ENCODE measurements at regions not wholly inside any gene's neighbourhood (a gene's known extent, or its start where the extent isn't known, plus 50 kb on each side); places are given as distances from the start of the nearest gene placed in this dataset.
"Not testable (repeated sequence)": the region's sequence is repeated elsewhere in the genome, so short reads cannot be mapped to it uniquely, and the experiment has no call there.

GRCh38 chr9:119880361-119880760 is 511.1 kb upstream of the BRINP1 start:
- Mint-ChIP-seq H3K27ac (no peak overlapping the region), H3K4me1 (no peaks in the 10 kb centered on the region), H3K27me3 (peaks cover 2% of the 10 kb centered on the region), H3K36me3 (ENCODE audit: low read depth) (no peaks in the 10 kb centered on the region), H3K4me3 (no peak overlapping the region), H3K9me3 (no peaks in the 10 kb centered on the region)
- DNase-seq, result no peak
- no peak for ATAC-seq (ENCODE audit: low read depth)
- intact Hi-C loops (cut with micrococcal nuclease), result no loop called here
- ChIA-PET CTCF (no interaction called here), POLR2A (no interaction called here)
- TF ChIP-seq, protein P1, sequence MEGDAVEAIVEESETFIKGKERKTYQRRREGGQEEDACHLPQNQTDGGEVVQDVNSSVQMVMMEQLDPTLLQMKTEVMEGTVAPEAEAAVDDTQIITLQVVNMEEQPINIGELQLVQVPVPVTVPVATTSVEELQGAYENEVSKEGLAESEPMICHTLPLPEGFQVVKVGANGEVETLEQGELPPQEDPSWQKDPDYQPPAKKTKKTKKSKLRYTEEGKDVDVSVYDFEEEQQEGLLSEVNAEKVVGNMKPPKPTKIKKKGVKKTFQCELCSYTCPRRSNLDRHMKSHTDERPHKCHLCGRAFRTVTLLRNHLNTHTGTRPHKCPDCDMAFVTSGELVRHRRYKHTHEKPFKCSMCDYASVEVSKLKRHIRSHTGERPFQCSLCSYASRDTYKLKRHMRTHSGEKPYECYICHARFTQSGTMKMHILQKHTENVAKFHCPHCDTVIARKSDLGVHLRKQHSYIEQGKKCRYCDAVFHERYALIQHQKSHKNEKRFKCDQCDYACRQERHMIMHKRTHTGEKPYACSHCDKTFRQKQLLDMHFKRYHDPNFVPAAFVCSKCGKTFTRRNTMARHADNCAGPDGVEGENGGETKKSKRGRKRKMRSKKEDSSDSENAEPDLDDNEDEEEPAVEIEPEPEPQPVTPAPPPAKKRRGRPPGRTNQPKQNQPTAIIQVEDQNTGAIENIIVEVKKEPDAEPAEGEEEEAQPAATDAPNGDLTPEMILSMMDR (IDR thresholded peaks at IDR 0.05), result no peak

- peaks cover 2% of the 10 kb centered on the region for H3K27me3 Mint-ChIP-seq
- H3K9me3 Mint-ChIP-seq, result no peaks in the 10 kb centered on the region
- TF ChIP-seq, protein P1 (IDR thresholded peaks at IDR 0.05), result no peak
- ChIA-PET CTCF (no interaction called here), POLR2A (no interaction called here)
- H3K4me1 Mint-ChIP-seq, result no peaks in the 10 kb centered on the region
- no peak overlapping the region for H3K27ac Mint-ChIP-seq
- no peaks in the 10 kb centered on the region for H3K36me3 Mint-ChIP-seq (ENCODE audit: low read depth)
- ATAC-seq (ENCODE audit: low read depth) (no peak), DNase-seq (no peak)
- intact Hi-C loops (cut with micrococcal nuclease), result no loop called here
- H3K4me3 Mint-ChIP-seq, result no peak overlapping the region
Measured at GRCh38 chr9:119877306-119877705, 508.1 kb upstream of the BRINP1 start.

DNA sequence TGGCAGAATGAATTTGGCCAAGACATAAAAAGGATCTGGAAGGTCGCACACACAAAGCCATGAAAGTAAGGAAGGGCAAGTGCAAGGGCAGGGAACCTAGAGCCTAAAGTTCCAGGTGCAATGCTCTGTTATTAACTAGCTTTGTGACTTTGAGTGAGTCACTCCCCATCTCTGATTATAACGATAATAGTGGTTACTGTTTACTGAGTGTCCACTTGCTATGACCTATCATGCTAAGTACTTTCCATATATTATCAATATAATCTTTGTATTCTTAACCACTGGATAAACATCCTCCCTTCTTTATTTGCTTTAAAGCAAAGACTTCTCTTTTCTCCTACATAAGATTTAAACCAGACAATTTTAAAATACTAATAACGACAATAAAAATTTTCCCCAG is 504.6 kb upstream of the BRINP1 start:
- no peak for DNase-seq
- Mint-ChIP-seq H3K36me3 (ENCODE audit: low read depth) (no peaks in the 10 kb centered on the region), H3K27me3 (no peaks in the 10 kb centered on the region), H3K4me3 (no peak overlapping the region), H3K9me3 (no peaks in the 10 kb centered on the region), H3K4me1 (no peaks in the 10 kb centered on the region), H3K27ac (no peak overlapping the region)
- ATAC-seq (ENCODE audit: low read depth), result no peak
- TF ChIP-seq, protein P1 (IDR thresholded peaks at IDR 0.05), result no peak
- intact Hi-C loops (cut with micrococcal nuclease), result no loop called here
- POLR2A ChIA-PET, result no interaction called here
- CTCF ChIA-PET, result no interaction called here

- CTCF ChIA-PET; DNase-seq; ATAC-seq (ENCODE audit: low read depth); H3K27me3 Mint-ChIP-seq; H3K9me3 Mint-ChIP-seq; POLR2A ChIA-PET; H3K27ac Mint-ChIP-seq; intact Hi-C loops (cut with micrococcal nuclease); H3K36me3 Mint-ChIP-seq (ENCODE audit: low read depth); H3K4me3 Mint-ChIP-seq; H3K4me1 Mint-ChIP-seq: not testable (repeated sequence)
Measured at GRCh38 chr9:119870251-119870650, 501.0 kb upstream of the BRINP1 start.

- no peak overlapping the region for H3K27ac Mint-ChIP-seq
- DNase-seq, result no peak
- no peaks in the 10 kb centered on the region for H3K9me3 Mint-ChIP-seq
- CTCF ChIA-PET, result no interaction called here
- H3K4me3 Mint-ChIP-seq, result no peak overlapping the region
- H3K4me1 Mint-ChIP-seq, result no peaks in the 10 kb centered on the region
- TF ChIP-seq, protein P1 (IDR thresholded peaks at IDR 0.05), result no peak
- POLR2A ChIA-PET, result no interaction called here
- H3K27me3 Mint-ChIP-seq, result no peaks in the 10 kb centered on the region
- intact Hi-C loops (cut with micrococcal nuclease), result no loop called here
- no peak for ATAC-seq (ENCODE audit: low read depth)
- H3K36me3 Mint-ChIP-seq (ENCODE audit: low read depth), result no peaks in the 10 kb centered on the region
Measured at GRCh38 chr9:119868694-119869093, 499.5 kb upstream of the BRINP1 start.

GRCh38 chr9:119861842-119862241 is 492.6 kb upstream of the BRINP1 start:
- intact Hi-C loops (cut with micrococcal nuclease), result no loop called here
- ChIA-PET CTCF (no interaction called here), POLR2A (no interaction called here)
- Mint-ChIP-seq H3K4me1 (no peaks in the 10 kb centered on the region), H3K4me3 (no peak overlapping the region), H3K27me3 (peaks cover 4% of the 10 kb centered on the region), H3K36me3 (ENCODE audit: low read depth) (no peaks in the 10 kb centered on the region), H3K9me3 (no peaks in the 10 kb centered on the region), H3K27ac (no peak overlapping the region)
- DNase-seq (no peak), ATAC-seq (ENCODE audit: low read depth) (no peak)
- TF ChIP-seq, protein P1 (IDR thresholded peaks at IDR 0.05), result no peak

All from activated B cell treated with CpG ODN at 0.5 μM for 24 hours (primary cell).